AG08396 (cell line): ENCODE measurements at regions not wholly inside any gene's neighbourhood (a gene's known extent, or its start where the extent isn't known, plus 50 kb on each side); places are given as distances from the start of the nearest gene placed in this dataset.
"Not testable (repeated sequence)": the region's sequence is repeated elsewhere in the genome, so short reads cannot be mapped to it uniquely, and the experiment has no call there.

Experiments
- DNase-seq: peaks from one replicate; pipeline ENCODE4 v3.0.0; 2012; ENCODE audit warnings: low spot score, mixed read lengths

GRCh38 chrX:46366381-46367207 lies 178.6 kb downstream of the ZNF674 start:
- no peak for DNase-seq

- no peak for DNase-seq
Observed at GRCh38 chrX:46354481-46354880, 190.7 kb downstream of the ZNF674 start.

- DNase-seq: no peak
Observed at GRCh38 chrX:46341767-46342322, 203.4 kb downstream of the ZNF674 start.

GRCh38 chrX:46340696-46341095 lies 204.5 kb downstream of the ZNF674 start:
- no peak for DNase-seq

- DNase-seq: no peak
Observed at GRCh38 chrX:46333550-46333949, 211.7 kb downstream of the ZNF674 start.

- DNase-seq: no peak
Observed at GRCh38 chrX:46330981-46331380, 214.2 kb downstream of the ZNF674 start.

GRCh38 chrX:46330513-46330912 lies 214.7 kb downstream of the ZNF674 start:
- DNase-seq: no peak

GRCh38 chrX:46328133-46328532 lies 217.1 kb downstream of the ZNF674 start:
- DNase-seq: no peak

- peak; percentile 29 for DNase-seq
Observed at GRCh38 chrX:46327566-46328115, 217.6 kb downstream of the ZNF674 start.

- no peak for DNase-seq
Observed at GRCh38 chrX:46326161-46326560, 219.1 kb downstream of the ZNF674 start.

- peak; percentile 29 for DNase-seq
Observed at GRCh38 chrX:46325312-46325877, 219.8 kb downstream of the ZNF674 start.

- no peak for DNase-seq
Observed at GRCh38 chrX:46324166-46324565, 221.1 kb downstream of the ZNF674 start.

- DNase-seq: not testable (repeated sequence)
Observed at GRCh38 chrX:46322929-46323328, 222.3 kb downstream of the ZNF674 start.

- DNase-seq: no peak
Observed at GRCh38 chrX:46321676-46322075, 223.5 kb downstream of the ZNF674 start.

GRCh38 chrX:46319750-46320149 lies 225.5 kb downstream of the ZNF674 start:
- no peak for DNase-seq

- DNase-seq: no peak
Observed at GRCh38 chrX:46318551-46318950, 226.7 kb downstream of the ZNF674 start.

GRCh38 chrX:46317163-46317562 lies 228.1 kb downstream of the ZNF674 start:
- DNase-seq: no peak

GRCh38 chrX:46311581-46312120 lies 233.6 kb downstream of the ZNF674 start:
- DNase-seq: no peak

- no peak for DNase-seq
Observed at GRCh38 chrX:46310815-46311497, 234.3 kb downstream of the ZNF674 start.

- DNase-seq: no peak
Observed at GRCh38 chrX:46308110-46308509, 237.1 kb downstream of the ZNF674 start.

- no peak for DNase-seq
Observed at GRCh38 chrX:46306103-46306502, 239.1 kb downstream of the ZNF674 start.

GRCh38 chrX:46305431-46305830 lies 239.8 kb downstream of the ZNF674 start:
- no peak for DNase-seq
